GM13976 (cell line): ENCODE measurements at regions not wholly inside any gene's neighbourhood (a gene's known extent, or its start where the extent isn't known, plus 50 kb on each side); places are given as distances from the start of the nearest gene placed in this dataset.
"Not testable (repeated sequence)": the region's sequence is repeated elsewhere in the genome, so short reads cannot be mapped to it uniquely, and the experiment has no call there.

Experiments
- DNase-seq: peaks from one replicate; pipeline ENCODE4 v3.0.0; 2012; ENCODE audit warnings: low spot score
- in situ Hi-C: fragments of 300-500 bp; cut with MboI; formaldehyde crosslinking; loops from one replicate; pipeline ENCODE4 v1.12.0; 2022; ENCODE audit warnings: low sequenced_read_pairs, mixed read lengths, inconsistent platforms; ENCODE audit not compliant: unreplicated experiment
- TF ChIP-seq, protein P1 (sequence below): IDR thresholded peaks from 2 replicates; pipeline ENCODE4 v1.5.1; 2012; ENCODE audit warnings: borderline replicate concordance, mild to moderate bottlenecking; ENCODE audit not compliant: insufficient read depth; ENCODE audit errors: extremely low read depth, missing control alignments, control extremely low read depth

DNA sequence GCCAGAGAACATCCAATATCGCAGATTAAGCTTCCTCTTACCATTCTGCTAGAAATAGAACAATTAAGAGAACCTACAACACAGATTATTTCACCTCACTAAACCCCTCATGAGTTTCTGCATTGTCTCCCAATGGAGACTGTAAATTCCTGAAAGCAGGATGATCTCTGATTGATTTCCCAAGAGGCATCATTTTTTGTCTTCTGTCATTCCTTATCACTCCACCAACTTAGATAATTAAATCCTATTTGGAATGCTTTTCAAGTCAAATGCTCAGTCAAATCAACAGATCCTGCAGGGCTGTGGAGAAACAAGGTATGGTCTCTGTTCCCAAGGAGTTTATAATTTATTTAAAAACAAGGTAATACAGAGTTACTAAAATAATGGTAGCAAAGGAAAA lies 161.5 kb downstream of the MTERF1 start:
- in situ Hi-C loops: no loop called here
- DNase-seq: no peak

DNA sequence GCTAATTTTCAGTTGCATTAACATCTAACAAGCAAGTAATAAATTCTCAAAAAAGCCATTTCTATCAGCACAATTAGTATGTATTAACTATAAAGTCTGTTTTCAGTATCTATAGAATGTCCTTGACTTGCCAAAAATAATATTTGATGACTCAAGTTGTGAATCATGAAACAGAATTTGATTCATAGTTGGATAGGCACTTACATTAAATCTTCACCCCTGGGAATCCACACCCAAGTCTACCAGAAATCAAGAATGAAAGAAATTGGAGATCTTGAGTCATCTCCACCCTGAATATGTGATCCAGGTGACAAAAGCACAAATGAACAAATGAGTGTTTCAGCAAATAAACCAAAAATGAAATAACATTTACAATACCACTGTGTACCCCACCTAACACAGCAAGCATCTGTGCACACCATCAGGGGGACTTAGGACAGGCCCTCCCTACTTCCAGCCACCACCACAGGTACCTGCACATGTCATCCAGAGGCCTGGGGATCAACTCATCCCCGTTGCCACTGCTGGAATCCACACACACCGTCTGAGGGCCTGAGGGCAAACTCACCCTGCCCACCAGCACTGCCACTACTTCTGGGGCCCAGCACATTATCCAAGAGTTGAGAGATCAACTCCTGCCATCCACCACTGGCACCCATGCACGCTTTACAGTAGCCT lies 160.1 kb downstream of the MTERF1 start:
- in situ Hi-C loops: no loop called here
- no peak for DNase-seq
- TF ChIP-seq, protein P1, sequence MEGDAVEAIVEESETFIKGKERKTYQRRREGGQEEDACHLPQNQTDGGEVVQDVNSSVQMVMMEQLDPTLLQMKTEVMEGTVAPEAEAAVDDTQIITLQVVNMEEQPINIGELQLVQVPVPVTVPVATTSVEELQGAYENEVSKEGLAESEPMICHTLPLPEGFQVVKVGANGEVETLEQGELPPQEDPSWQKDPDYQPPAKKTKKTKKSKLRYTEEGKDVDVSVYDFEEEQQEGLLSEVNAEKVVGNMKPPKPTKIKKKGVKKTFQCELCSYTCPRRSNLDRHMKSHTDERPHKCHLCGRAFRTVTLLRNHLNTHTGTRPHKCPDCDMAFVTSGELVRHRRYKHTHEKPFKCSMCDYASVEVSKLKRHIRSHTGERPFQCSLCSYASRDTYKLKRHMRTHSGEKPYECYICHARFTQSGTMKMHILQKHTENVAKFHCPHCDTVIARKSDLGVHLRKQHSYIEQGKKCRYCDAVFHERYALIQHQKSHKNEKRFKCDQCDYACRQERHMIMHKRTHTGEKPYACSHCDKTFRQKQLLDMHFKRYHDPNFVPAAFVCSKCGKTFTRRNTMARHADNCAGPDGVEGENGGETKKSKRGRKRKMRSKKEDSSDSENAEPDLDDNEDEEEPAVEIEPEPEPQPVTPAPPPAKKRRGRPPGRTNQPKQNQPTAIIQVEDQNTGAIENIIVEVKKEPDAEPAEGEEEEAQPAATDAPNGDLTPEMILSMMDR: no peak

More for the DNA sequence above, 161.5 kb downstream of the MTERF1 start:
- TF ChIP-seq, protein P1: no peak

DNA sequence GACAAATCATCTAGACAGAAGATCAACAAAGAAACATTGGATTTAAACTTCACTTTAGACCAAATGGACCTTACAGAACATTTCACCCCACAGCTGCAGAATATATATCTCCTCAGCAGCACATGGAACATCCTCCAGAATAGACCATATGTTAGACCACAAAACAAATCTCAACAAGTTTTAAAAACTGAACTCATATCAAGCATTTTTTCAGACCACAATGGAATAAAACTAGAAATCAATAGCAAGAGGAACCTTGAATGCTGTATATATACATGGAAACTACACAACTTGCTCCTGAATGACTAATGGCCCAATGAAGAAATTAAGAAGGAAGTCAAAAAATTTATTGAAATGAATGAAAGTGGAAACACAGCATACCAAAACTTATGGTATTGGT lies 157.7 kb downstream of the MTERF1 start:
- in situ Hi-C loops: no loop called here
- no peak for DNase-seq
- TF ChIP-seq, protein P1: no peak

DNA sequence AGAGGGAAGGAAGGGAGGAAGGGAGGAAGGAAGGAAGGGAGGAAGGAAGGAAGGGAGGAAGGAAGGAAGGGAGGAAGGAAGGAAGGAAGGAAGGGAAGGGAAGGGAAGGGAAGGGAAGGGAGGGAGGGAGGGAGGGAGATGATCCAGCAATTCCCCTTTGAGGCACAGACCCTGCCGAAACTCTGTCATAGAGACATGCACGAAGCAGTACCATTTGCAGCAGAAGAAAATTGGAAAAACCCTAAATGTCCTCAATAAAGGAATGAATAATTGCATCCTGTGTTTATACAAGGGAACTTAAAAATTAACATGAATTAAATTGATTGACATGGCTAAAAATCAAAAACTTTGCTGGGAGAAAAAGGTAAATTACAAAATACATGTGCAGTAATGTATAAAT lies 151.5 kb downstream of the MTERF1 start:
- in situ Hi-C loops, DNase-seq: not testable (repeated sequence)

DNA sequence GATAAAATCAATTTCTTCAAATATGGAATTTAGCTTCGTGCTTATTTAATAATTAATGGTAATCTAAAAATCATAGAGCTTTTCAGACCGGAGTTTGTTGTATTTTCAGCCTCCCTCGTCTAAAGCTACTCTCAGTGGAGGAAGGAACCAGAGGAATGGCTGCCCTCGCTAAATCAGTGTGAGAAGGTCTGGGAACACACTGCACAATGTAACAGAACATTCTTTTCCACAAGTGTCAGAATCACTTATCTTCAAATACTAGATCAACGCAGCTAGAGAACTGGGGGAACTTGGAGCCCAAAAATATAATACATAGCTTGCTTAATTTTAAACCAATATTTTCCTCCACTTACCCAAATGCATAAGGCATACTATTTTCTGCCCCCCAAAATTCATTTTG lies 148.5 kb downstream of the MTERF1 start:
- in situ Hi-C loops: no loop called here
- TF ChIP-seq, protein P1: no peak
- DNase-seq: no peak

DNA sequence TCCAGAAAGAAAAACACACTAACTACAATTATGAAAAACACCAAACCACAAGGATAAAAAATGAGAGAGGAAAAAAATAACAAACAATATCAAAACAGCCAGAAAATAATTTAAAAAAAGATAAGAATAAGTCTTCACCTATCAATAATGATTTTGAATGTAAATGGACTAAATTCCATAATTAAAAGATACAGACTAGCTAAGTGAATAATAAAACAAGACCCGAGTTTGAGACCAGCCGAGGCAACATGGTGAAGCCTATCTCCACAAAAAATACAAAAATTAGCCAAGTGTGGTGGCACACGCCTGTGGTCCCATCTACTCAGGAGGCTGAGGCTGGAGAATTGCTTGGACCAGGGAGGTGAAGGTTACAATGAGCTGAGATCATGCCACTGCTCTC lies 131.1 kb downstream of the MTERF1 start:
- TF ChIP-seq, protein P1: no peak
- DNase-seq: no peak
- in situ Hi-C loops: no loop called here

DNA sequence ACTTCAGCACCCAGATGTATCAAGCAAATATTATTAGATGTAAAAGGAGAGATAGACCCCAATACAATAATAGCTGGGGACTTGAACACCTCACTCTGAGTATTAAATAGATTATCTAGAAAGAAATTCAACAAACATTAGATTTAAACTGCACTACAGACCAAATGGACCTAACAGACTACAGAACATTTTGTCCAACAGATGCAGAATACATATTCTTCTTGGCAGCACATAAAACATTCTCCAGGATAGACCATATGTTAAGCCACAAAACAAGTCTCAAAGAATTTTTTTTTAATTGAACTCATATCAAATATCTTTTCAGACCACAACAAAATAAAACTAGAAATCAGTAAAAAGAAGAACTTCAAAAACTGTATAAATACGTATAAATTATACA lies 130.4 kb downstream of the MTERF1 start:
- DNase-seq: no peak
- TF ChIP-seq, protein P1: no peak
- in situ Hi-C loops: no loop called here
